AG09309 (cell line): ENCODE measurements at regions not wholly inside any gene's neighbourhood (a gene's known extent, or its start where the extent isn't known, plus 50 kb on each side); places are given as distances from the start of the nearest gene placed in this dataset.

Experiments used
- DNase-seq: peaks from one replicate; pipeline ENCODE4 v3.0.0-alpha.2; 2010; ENCODE audit warnings: low read depth
- H3K4me3 ChIP-seq: 2 replicates; pipeline ENCODE4 v1.5.1; 2011; ENCODE audit warnings: mild to moderate bottlenecking, low read depth, low read length, moderate library complexity; ENCODE audit not compliant: control insufficient read depth
- TF ChIP-seq, protein P1 (sequence below): IDR thresholded peaks from 2 replicates; pipeline ENCODE4 v1.5.1; 2011; ENCODE audit warnings: mild to moderate bottlenecking, low read depth, low read length, inconsistent platforms; ENCODE audit not compliant: insufficient read depth, control insufficient read depth; ENCODE audit errors: missing control alignments

GRCh38 chr5:56306433-56307150 lies 73.5 kb upstream of the ANKRD55 start:
- DNase-seq: no peak
- TF ChIP-seq, protein P1, sequence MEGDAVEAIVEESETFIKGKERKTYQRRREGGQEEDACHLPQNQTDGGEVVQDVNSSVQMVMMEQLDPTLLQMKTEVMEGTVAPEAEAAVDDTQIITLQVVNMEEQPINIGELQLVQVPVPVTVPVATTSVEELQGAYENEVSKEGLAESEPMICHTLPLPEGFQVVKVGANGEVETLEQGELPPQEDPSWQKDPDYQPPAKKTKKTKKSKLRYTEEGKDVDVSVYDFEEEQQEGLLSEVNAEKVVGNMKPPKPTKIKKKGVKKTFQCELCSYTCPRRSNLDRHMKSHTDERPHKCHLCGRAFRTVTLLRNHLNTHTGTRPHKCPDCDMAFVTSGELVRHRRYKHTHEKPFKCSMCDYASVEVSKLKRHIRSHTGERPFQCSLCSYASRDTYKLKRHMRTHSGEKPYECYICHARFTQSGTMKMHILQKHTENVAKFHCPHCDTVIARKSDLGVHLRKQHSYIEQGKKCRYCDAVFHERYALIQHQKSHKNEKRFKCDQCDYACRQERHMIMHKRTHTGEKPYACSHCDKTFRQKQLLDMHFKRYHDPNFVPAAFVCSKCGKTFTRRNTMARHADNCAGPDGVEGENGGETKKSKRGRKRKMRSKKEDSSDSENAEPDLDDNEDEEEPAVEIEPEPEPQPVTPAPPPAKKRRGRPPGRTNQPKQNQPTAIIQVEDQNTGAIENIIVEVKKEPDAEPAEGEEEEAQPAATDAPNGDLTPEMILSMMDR: no peak

DNA sequence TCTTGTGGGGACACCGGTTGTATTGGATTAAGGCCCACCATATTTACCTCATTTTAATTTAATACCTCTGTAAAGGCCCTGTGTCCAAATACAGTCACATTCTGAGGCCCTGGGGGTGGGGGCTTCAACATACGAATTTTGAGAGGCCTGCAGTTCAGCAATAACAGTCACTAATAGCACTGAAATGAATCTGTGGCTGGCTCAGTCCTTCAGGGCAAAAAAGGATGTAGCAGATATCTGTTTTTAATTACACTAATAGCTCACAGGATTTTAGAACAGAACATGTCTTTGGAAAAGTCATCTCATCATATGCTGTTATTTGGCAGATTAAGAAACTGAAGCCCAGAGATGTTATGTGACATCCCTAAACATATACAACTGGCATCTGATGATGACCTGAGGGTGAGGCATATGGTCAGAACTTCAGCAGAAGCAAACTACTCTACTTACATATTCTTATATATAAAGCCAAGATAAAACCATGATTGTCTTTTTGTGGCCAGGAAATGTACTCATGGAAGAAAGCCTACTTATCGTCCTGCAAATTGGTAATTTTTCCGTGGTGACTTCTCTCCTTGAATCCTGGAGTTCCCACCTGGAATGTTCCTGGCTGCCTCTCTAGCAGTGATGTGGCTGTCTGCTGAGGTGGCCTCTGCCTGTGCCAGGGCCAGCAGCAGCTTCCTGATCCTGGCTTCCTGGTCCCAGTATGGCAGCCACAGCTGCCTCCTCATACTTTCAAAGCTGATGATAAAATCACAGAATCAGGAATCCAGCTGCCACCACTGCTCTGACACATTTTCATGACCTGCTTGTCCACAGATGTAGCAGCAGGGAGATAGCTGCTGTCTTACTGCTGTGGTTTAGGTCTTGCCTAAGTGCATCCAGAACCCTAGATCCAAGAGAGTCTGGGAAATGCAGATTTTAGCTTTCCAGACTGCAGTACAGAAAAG lies 72.1 kb upstream of the ANKRD55 start:
- DNase-seq: no peak
- TF ChIP-seq, protein P1: no peak

More at GRCh38 chr5:56306433-56307150, 73.5 kb upstream of the ANKRD55 start:
- no peak overlapping the region for H3K4me3 ChIP-seq

DNA sequence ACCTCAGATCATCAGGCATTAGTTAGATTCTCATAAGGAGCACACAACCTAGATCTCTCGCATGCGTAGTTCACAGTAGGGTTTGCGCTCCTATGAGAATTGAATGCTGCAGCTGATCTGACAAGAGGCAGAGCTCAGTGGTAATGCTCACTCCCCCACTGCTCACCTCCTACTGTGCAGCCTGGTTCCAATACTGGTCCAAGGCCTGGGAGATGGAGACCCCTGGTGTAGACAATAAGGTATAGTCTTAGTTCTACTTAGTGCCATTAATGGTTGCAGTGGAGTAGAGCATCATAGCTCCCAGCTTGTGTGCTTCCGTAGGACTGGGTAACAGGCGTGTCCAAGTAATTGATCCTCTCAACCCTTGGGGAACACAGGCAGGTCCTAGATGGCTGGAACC lies 70.4 kb upstream of the ANKRD55 start:
- no peak for DNase-seq
- TF ChIP-seq, protein P1: no peak
- no peak overlapping the region for H3K4me3 ChIP-seq

More for the DNA sequence above, 72.1 kb upstream of the ANKRD55 start:
- no peak overlapping the region for H3K4me3 ChIP-seq

DNA sequence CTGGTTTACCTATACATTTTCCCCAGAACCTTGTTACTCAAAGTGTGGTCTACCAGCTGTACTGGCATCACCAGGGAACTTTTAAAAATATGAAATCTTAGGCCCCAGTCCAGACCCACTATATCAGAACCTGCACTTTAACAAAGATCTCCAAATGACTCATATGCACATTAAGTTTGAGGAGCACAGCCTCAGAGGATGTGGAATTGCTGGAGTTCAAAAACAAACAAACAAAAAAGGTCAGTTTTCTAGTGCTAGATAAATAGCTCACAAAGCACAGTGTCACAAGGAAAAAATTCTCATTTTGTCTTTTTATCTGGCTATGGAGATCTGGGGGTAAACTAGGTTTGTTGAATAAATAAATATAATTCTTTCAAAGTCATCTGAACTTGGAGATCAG lies 68.9 kb upstream of the ANKRD55 start:
- H3K4me3 ChIP-seq: no peak overlapping the region
- no peak for DNase-seq
- TF ChIP-seq, protein P1: no peak

GRCh38 chr5:56301069-56301468 lies 67.9 kb upstream of the ANKRD55 start:
- DNase-seq: no peak
- no peak overlapping the region for H3K4me3 ChIP-seq
- TF ChIP-seq, protein P1: no peak

DNA sequence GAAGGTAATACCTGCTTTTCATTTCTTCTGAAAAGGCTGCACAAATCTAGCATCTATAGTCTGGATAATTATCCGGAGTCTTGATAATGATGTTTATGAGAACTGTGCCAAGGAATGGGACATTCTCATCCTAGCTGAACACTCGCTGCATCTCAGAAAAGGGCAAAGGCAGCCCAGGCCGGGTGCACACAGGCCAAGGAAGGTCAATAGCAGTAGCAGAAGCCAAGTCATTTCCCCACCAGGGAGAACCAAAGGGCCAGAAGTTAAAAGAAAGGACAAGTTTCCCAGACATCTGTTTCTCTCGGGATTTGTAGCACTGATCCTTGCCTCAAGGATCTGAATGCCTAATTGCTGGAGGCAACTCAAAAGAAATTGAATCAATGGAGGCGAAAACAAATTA lies 66.1 kb upstream of the ANKRD55 start:
- no peak overlapping the region for H3K4me3 ChIP-seq
- no peak for DNase-seq
- TF ChIP-seq, protein P1: no peak
